ENCODE measurements at regions not wholly inside any gene's neighbourhood (a gene's known extent, or its start where the extent isn't known, plus 50 kb on each side); places are given as distances from the start of the nearest gene placed in this dataset.

DNA sequence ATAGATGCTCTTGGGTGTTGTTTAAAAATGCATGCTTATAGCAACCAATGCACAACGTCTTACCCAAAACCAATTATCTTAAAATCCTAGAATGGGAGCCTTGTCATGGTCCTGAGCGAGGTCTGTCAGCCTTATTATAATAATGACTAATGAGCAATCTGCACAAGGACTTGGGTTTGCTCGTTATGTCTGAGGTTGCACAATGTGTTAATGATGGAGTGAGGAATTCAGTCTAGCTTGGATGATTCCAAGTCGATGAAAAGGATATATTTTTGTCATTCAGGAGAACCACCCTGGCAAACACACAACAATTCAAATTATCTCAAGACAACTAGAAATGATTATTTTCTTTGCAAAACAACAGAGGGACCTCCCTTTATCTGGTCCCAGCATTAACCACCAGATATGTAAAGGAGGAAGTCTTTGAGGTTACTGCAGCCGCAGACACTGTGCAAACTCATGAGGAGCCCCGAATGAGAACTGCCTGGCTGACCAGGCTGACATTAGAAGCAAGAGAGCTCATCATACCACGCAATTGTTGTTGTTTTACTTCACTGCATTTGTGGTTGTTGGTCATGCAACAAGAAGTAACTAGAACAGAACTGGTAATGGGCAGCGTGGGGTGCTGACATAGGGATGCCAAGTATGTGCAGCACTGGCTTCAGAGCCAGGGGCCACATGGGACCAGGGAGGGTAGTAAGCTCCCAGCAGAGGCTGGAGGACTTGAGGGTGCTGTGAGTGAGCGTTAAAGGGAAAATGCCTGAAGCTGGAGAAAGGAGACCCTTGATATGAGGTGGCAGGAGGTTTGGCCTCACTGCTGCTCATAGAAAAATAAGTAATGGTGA, 488.3 kb downstream of the CDH26 start:
- DNase-seq: no peak

DNA sequence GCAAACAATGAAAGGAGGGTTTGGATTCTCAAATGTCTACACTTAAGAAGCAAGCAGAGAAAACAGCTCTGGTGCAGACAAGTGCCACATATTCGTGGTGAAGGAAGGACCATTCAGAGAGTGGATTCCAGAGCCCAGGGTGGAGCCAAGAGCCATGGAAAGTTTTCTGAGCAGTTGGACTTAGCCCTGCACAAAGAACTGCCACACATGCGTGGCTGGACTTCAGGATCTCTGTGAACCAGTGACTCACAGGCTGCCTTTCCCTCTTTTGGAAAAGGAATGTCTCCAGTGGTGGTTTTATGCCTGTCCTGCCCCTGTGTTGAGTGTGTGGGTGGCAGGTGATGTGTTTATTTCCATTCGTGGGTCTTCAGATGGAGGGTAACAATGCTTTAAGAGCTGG, 489.5 kb downstream of the CDH26 start:
- DNase-seq: no peak

GRCh38 chr20:60453388-60454246, 495.4 kb downstream of the CDH26 start:
- no peak for DNase-seq

GRCh38 chr20:60454491-60454890, 496.3 kb downstream of the CDH26 start:
- DNase-seq: no peak

DNA sequence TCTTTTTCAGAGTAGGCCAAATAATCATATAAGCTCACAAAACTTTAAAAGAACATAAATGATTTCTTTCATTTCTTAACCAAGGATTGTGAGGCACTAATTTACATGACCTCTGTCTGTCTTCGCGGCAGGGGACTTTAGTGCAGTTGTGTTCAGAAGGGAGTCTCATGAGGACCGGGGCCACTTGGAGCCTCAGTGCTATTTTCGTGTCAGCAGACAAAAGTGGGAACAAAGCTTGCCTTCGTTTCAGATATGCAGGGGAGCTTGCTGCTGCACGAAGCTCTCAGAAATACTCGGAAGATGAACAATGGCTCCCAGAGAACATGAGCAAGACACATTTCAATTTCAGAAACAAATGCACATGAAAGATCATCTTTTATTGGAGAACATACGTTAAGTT, 497.0 kb downstream of the CDH26 start:
- DNase-seq: no peak

- DNase-seq: no peak
Observed at GRCh38 chr20:60459212-60459611, 501.0 kb downstream of the CDH26 start.

- DNase-seq: no peak
Observed at GRCh38 chr20:60461993-60462392, 503.8 kb downstream of the CDH26 start.

GRCh38 chr20:60463798-60464197, 505.6 kb downstream of the CDH26 start:
- no peak for DNase-seq

DNA sequence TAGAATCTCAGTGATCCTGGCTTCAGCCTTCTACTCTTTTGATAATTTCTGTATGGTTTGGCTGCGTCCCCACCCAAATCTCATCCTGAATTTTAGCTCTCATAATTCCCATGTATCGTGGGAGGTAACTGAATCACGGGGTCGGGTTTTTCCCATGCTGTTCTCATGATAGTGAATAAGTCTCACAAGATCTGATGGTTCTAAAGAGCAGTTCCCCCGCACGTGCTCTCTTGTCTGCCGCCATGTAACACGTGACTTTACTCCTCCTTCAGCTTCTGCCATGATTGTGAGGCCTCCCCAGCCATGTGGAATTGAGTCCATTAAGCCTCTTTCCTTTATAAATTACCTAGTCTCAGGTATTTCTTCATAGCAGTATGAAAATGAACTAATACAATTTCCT, 507.2 kb downstream of the CDH26 start:
- no peak for DNase-seq

- no peak for DNase-seq
Observed at GRCh38 chr20:60465993-60466686, 507.9 kb downstream of the CDH26 start.

DNA sequence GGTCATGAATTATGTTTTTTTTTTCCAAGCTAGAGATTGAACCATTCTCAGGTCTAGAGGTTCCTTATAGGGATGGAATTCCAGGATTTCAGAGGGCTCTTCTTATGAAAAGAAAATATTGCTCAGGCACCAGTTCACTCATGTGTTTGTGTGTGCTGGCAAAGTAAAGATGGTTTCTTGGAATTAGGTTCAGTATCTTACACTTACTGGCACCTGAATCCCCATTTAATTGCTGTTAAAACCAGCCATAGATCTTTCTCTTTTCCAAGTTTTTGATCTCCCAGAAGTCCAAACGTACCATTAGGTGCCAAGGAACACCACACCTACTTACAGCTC, 508.4 kb downstream of the CDH26 start:
- no peak for DNase-seq

GRCh38 chr20:60467078-60467477, 508.9 kb downstream of the CDH26 start:
- no peak for DNase-seq

DNA sequence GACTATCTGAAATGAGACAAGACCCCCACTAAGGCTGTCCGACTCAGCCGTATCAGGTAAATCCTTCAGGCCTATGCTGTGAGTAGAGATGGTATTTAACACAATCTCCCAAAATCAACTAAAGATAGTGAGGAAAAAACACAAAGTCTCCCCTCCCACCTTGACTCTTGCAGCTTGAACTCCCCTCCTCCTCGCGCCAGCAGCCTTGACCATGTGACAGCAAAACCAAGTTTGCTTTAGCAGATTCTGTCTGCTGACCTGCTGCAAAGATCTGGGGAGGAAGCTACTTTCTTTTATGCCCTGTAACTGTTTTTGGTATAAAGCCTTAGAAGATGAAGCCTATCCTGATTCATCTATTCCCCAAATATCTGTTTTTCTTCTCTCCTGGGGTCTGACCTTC, 509.5 kb downstream of the CDH26 start:
- DNase-seq: no peak

DNA sequence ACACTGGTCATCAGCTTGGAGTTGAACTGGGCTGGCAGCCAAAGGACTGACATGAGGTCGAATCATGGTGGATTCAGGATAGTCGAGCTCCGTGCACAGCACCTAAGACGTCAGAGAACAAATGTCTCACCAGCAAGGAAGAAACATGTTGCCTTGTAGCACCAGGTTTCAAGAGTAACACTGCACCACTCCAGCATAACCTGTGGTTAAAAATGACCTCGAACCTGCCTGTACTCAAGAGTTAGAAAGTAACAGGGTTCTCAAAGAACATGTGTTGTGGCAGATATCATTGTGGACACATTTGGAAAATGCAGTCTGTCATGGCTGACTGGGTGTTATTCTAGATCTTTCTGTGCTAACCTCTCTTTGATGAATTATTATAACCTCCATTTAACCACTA, 511.6 kb downstream of the CDH26 start:
- no peak for DNase-seq

- no peak for DNase-seq
Observed at GRCh38 chr20:60470366-60470765, 512.1 kb downstream of the CDH26 start.

- DNase-seq: no peak
Observed at GRCh38 chr20:60473211-60473610, 515.0 kb downstream of the CDH26 start.

DNA sequence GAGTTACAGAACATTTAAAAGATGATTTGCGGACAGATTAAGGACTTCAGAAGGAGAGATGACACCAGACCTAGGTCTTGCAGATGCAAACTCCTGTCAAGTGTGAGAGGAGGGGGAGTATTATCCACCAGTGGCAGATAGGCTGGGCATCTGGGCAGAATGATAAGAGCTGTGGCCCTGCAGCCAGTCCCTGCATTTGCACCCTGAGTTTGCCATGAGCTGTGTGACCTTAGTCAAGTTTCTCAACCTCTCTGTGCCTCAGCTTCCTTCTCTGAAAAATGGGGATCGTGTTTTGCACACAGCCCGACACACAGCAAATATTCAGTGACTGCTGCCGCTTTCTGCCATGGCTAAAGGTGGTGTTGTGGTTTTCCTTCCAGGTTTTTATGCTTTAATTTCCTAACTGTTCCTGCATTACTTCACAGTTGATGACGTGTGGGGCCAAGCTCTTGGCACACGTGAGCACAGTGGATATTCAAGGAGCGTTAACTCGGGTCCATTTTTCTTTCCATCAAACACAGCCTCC, 516.2 kb downstream of the CDH26 start:
- DNase-seq: no peak

DNA sequence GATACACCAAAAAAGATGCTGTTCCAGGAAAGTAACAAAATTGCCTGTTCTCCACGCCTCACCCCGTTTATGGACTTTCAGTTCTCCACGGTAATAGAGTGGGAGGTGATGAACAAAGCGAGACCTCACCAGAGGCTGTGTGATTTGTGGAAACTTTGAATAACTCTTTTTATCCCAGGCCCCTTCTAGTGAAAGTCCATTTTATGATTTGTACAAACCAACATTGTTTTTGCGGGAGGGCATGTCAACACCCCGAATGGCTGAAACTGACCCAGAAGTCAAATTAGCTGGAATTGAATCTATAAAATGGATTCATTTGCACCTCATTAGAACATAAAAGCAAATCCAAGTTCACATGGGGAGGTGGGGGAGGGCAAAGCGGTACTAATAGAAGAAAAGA, 517.8 kb downstream of the CDH26 start:
- DNase-seq: no peak

GRCh38 chr20:60477958-60478357, 519.7 kb downstream of the CDH26 start:
- DNase-seq: no peak

- no peak for DNase-seq
Observed at GRCh38 chr20:60478533-60478932, 520.3 kb downstream of the CDH26 start.

DNA sequence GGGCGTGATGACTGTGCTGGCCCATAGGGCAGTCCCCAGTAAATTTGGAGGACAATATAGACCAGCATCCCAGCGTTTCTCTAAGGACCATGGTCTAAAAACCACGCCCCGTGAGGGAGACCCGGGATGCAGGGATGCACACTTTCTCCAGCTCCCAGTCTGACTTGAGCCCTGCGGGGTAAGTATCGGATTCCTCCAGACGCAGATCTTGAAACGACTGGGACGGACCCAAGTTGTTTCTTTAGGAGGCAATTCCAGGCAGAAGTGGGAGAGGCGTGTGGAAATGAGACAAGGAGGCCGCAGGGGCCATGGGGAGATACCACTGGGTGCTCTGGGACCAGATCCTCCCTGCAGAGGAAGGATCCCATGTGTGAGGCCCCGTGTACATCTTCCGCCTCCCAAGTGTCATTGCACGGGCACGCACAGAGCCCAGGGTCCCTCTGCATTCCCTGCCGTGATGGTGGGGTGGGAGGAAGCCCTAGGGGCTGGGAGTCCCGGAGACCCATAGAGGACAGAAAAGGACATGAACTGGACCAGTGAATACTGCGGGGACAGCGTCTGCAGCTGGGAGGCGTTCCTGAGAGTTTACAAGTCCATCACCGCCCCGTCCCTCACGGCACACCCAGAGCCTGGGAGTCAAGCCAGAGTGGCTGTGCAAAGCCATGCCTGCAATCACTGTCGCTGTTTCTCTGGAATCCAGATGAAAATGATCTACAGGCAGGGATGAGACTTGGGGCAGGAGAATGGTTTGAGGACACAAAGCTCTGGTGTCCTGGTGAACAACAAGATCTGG, 522.9 kb downstream of the CDH26 start:
- no peak for DNase-seq

GRCh38 chr20:60481743-60482133, 523.5 kb downstream of the CDH26 start:
- no peak for DNase-seq

Data from effector CD4-positive, alpha-beta T cell (primary cell).